H9 (cell line): ENCODE measurements at regions not wholly inside any gene's neighbourhood (a gene's known extent, or its start where the extent isn't known, plus 50 kb on each side); places are given as distances from the start of the nearest gene placed in this dataset.

Experiments
- DNase-seq: peaks from one replicate; pipeline ENCODE4 v3.0.0-alpha.2; 2017
- H2AFZ ChIP-seq: one replicate; pipeline ENCODE4 v1.6.1; 2013; ENCODE audit warnings: mild to moderate bottlenecking, low read length, control low read depth, moderate library complexity
- H2AK5ac ChIP-seq: 2 replicates; pipeline ENCODE4 v1.6.1; 2013; ENCODE audit warnings: low read length, control low read depth, mixed read lengths; ENCODE audit not compliant: insufficient read length
- H2BK120ac ChIP-seq: one replicate; pipeline ENCODE4 v1.6.1; 2013; ENCODE audit warnings: low read depth, mild to moderate bottlenecking, low read length, control low read depth, inconsistent platforms; ENCODE audit not compliant: poor library complexity, severe bottlenecking
- H2BK12ac ChIP-seq: 2 replicates; pipeline ENCODE4 v1.6.1; 2013; ENCODE audit warnings: low read length, control low read depth, mixed read lengths, low read depth; ENCODE audit not compliant: insufficient read length
- H2BK15ac ChIP-seq: 2 replicates; pipeline ENCODE4 v1.6.1; 2013; ENCODE audit warnings: low read depth, low read length, control low read depth
- H2BK20ac ChIP-seq: one replicate; pipeline ENCODE4 v1.6.1; 2013; ENCODE audit warnings: low read depth, mild to moderate bottlenecking, low read length, control low read depth, inconsistent platforms; ENCODE audit not compliant: poor library complexity, severe bottlenecking
- H2BK5ac ChIP-seq: 2 replicates; pipeline ENCODE4 v1.6.1; 2013; ENCODE audit warnings: low read length, control low read depth, mixed read lengths; ENCODE audit not compliant: insufficient read length
- H3K14ac ChIP-seq: 2 replicates; pipeline ENCODE4 v1.6.1; 2013; ENCODE audit warnings: low read length, control low read depth; ENCODE audit not compliant: insufficient read depth
- H3K18ac ChIP-seq: 2 replicates; pipeline ENCODE4 v1.6.1; 2013; ENCODE audit warnings: low read depth, mild to moderate bottlenecking, mixed read lengths, low read length, control low read depth; ENCODE audit not compliant: insufficient read length
- H3K23ac ChIP-seq: 2 replicates; pipeline ENCODE4 v1.6.1; 2013; ENCODE audit warnings: low read length, control low read depth, mixed read lengths, low read depth; ENCODE audit not compliant: insufficient read length
- H3K23me2 ChIP-seq: 2 replicates; pipeline ENCODE4 v1.6.1; 2013; ENCODE audit warnings: low read depth, mild to moderate bottlenecking, mixed read lengths, low read length, control low read depth; ENCODE audit not compliant: insufficient read length, poor library complexity, severe bottlenecking
- H3K27ac ChIP-seq: 2 replicates; pipeline ENCODE4 v1.5.1; 2013; ENCODE audit warnings: low read length, control low read depth, mixed read lengths, low read depth; ENCODE audit not compliant: insufficient read length
- H3K27me3 ChIP-seq: 2 replicates; pipeline ENCODE4 v1.6.1; 2013; ENCODE audit warnings: low read length, control low read depth, inconsistent platforms; ENCODE audit not compliant: insufficient read depth
- H3K4ac ChIP-seq: 2 replicates; pipeline ENCODE4 v1.6.1; 2013; ENCODE audit warnings: low read depth, mild to moderate bottlenecking, control low read depth, inconsistent platforms, low read length, moderate library complexity
- H3K4me1 ChIP-seq: 2 replicates; pipeline ENCODE4 v1.6.1; 2013; ENCODE audit warnings: low read length, control low read depth, inconsistent platforms; ENCODE audit not compliant: insufficient read depth
- H3K4me2 ChIP-seq: 2 replicates; pipeline ENCODE4 v1.6.1; 2013; ENCODE audit warnings: low read length, control low read depth, mixed read lengths; ENCODE audit not compliant: insufficient read length, insufficient read depth
- H3K56ac ChIP-seq: 2 replicates; pipeline ENCODE4 v1.6.1; 2013; ENCODE audit warnings: low read depth, mild to moderate bottlenecking, mixed read lengths, low read length, control low read depth; ENCODE audit not compliant: insufficient read length
- H3K79me1 ChIP-seq: 2 replicates; pipeline ENCODE4 v1.6.1; 2013; ENCODE audit warnings: low read depth, mild to moderate bottlenecking, moderate library complexity, low read length, control low read depth, inconsistent platforms; ENCODE audit not compliant: insufficient read depth, poor library complexity, severe bottlenecking
- H3K79me2 ChIP-seq: 2 replicates; pipeline ENCODE4 v1.6.1; 2013; ENCODE audit warnings: low read length, control low read depth, inconsistent platforms; ENCODE audit not compliant: insufficient read depth
- H3K9ac ChIP-seq: 2 replicates; pipeline ENCODE4 v1.6.1; 2013; ENCODE audit warnings: low read length, control low read depth, mixed read lengths; ENCODE audit not compliant: insufficient read length; ENCODE audit errors: extremely low read depth
- H3K9me3 ChIP-seq: one replicate; pipeline ENCODE4 v1.6.1; 2013; ENCODE audit warnings: low read depth, low read length, inconsistent platforms; ENCODE audit not compliant: control insufficient read depth
- H3T11ph ChIP-seq: one replicate; pipeline ENCODE4 v1.6.1; 2013; ENCODE audit warnings: mild to moderate bottlenecking, low read length, control low read depth, inconsistent platforms
- H4K20me1 ChIP-seq: one replicate; pipeline ENCODE4 v1.6.1; 2013; ENCODE audit not compliant: control insufficient read depth, insufficient read length, insufficient read depth
- H4K5ac ChIP-seq: 2 replicates; pipeline ENCODE4 v1.6.1; 2013; ENCODE audit warnings: low read depth, mild to moderate bottlenecking, mixed read lengths, low read length, control low read depth; ENCODE audit not compliant: insufficient read length
- H4K8ac ChIP-seq: replicated peaks from 2 replicates; pipeline ENCODE4 v1.6.1; 2013; ENCODE audit warnings: low read length, control low read depth, mixed read lengths, low read depth; ENCODE audit not compliant: insufficient read length
- H4K91ac ChIP-seq: 2 replicates; pipeline ENCODE4 v1.6.1; 2013; ENCODE audit warnings: low read depth, mild to moderate bottlenecking, moderate library complexity, mixed read lengths, low read length, control low read depth; ENCODE audit not compliant: insufficient read length
- H3K27ac Mint-ChIP-seq, 3 experiments: 2 replicates in 2 of 3; 3 replicates in 1 of 3; pipeline ENCODE4 v1.8.0; 2020 to 2021; ENCODE audit warnings: mixed read lengths in 3 of 3, mild to moderate bottlenecking in 1 of 3, moderate library complexity in 1 of 3
- H3K27me3 Mint-ChIP-seq: 2 replicates; pipeline ENCODE4 v1.8.0; 2021; ENCODE audit warnings: low read depth, mild to moderate bottlenecking, moderate library complexity, mixed read lengths
- H3K36me3 Mint-ChIP-seq, 3 experiments: 2 replicates in 2 of 3; 3 replicates in 1 of 3; pipeline ENCODE4 v1.8.0; 2020 to 2021; ENCODE audit warnings: low read depth in 3 of 3, mixed read lengths in 3 of 3; ENCODE audit not compliant: insufficient read depth in 1 of 3
- H3K4me1 Mint-ChIP-seq, 2 experiments: 2 replicates each; pipeline ENCODE4 v1.8.0; 2020; ENCODE audit warnings: mixed read lengths in 2 of 2
- H3K4me3 Mint-ChIP-seq, 2 experiments: 2 replicates in 1 of 2; 3 replicates in 1 of 2; pipeline ENCODE4 v1.8.0; 2020 to 2021; ENCODE audit warnings: mild to moderate bottlenecking in 2 of 2, mixed read lengths in 2 of 2, moderate library complexity in 1 of 2
- H3K9me3 Mint-ChIP-seq, 2 experiments: 2 replicates in 1 of 2; 3 replicates in 1 of 2; pipeline ENCODE4 v1.8.0; 2020; ENCODE audit warnings: mild to moderate bottlenecking in 2 of 2, mixed read lengths in 2 of 2, moderate library complexity in 1 of 2
- CTCF ChIP-seq: fragments of 200-600 bp; sonication (generic); conservative IDR thresholded peaks from 3 replicates; pipeline ENCODE4 v1.8.0; 2021; ENCODE audit warnings: antibody characterized with exemption, mild to moderate bottlenecking
- WGBS: extraction: QIAGEN DNeasy Blood & Tissue Kit; methylation state at CpG from one replicate; pipeline ENCODE4 v1.1.7; 2013; ENCODE audit warnings: missing lambda C conversion rate, low lambda C conversion rate, mixed read lengths; ENCODE audit not compliant: insufficient read length; ENCODE audit errors: extremely low coverage; 5-methylcytosine and 5-hydroxymethylcytosine counted together

- Histone ChIP-seq H4K91ac (no peak overlapping the region), H4K5ac (no peak overlapping the region), H4K8ac (no peak overlapping the region), H3K4ac (no peak overlapping the region), H3K23ac (no peak overlapping the region), H2AK5ac (no peak overlapping the region), H3K4me1 (no peaks in the 10 kb centered on the region), H3K56ac (no peak overlapping the region), H2BK5ac (no peak overlapping the region), H2BK20ac (no peak overlapping the region), H3K9ac (no peak overlapping the region), H3K14ac (no peak overlapping the region), H2AFZ (no peak overlapping the region), H3K27ac (no peak overlapping the region), H3K18ac (no peak overlapping the region), H3T11ph (no peak overlapping the region), H3K23me2 (no peaks in the 10 kb centered on the region), H3K9me3 (no peaks in the 10 kb centered on the region), H3K79me2 (no peaks in the 10 kb centered on the region), H3K27me3 (no peaks in the 10 kb centered on the region), H2BK15ac (no peak overlapping the region), H3K79me1 (no peaks in the 10 kb centered on the region), H2BK12ac (no peak overlapping the region), H2BK120ac (no peak overlapping the region), H3K4me2 (no peak overlapping the region), H4K20me1 (no peaks in the 10 kb centered on the region)
- Mint-ChIP-seq H3K9me3 (no peaks in the 10 kb centered on the region), H3K36me3 (no peaks in the 10 kb centered on the region), H3K4me1 (no peaks in the 10 kb centered on the region), H3K4me3 (no peak overlapping the region), H3K27ac (no peak overlapping the region), H3K27me3 (no peaks in the 10 kb centered on the region)
- DNase-seq: no peak
- TF ChIP-seq CTCF: no peak
- WGBS: no CpG with 5 or more reads among the region's 1 CpG
These were observed 283.8 kb upstream of the PCDH7 start for GRCh38 chr4:30436394-30436793.
